Endothelial cell of umbilical vein (primary cell): ENCODE measurements at regions not wholly inside any gene's neighbourhood (a gene's known extent, or its start where the extent isn't known, plus 50 kb on each side); places are given as distances from the start of the nearest gene placed in this dataset.

ENCODE experiments used
- BruUV-seq: library from RNA; stranded (reverse); fragments of 400-500 nt; replicated peaks from 2 replicates; lab custom pipeline; 2021; lab: Mats Ljungman, UMichigan
- CTCF ChIA-PET: fragments of 300-600, 350-600 bp; sonication (Branson Sonifier 250); formaldehyde crosslinking; loops from one replicate; lab custom pipeline; 2021; ENCODE audit warnings: antibody characterized with exemption, inconsistent platforms; lab: Charles Lee
- POLR2A ChIA-PET: fragments of 300-600, 350-600 bp; sonication (Branson Sonifier 250); formaldehyde crosslinking; loops from one replicate; lab custom pipeline; 2021; ENCODE audit warnings: antibody characterized with exemption, inconsistent platforms; lab: Charles Lee
- DNase-seq: peaks from one replicate; pipeline ENCODE4 v3.0.0-alpha.2; 2011; ENCODE audit warnings: low read depth, low spot score
- FAIRE-seq: peaks from 2 replicates; lab custom pipeline; 2011; peaks lifted over from hg19 to GRCh38; lab: Jason Lieb, UNC
- H2AFZ ChIP-seq: 2 replicates; pipeline ENCODE4 v1.6.0; 2012; ENCODE audit warnings: low read depth, low read length, control low read depth, inconsistent platforms
- H3K27ac ChIP-seq: 2 replicates; pipeline ENCODE4 v1.5.1; 2011; ENCODE audit warnings: low read depth, mild to moderate bottlenecking, control low read depth, low read length, moderate library complexity; ENCODE audit not compliant: insufficient read depth
- H3K27me3 ChIP-seq, 2 experiments: 2 replicates each; pipeline versions ENCODE4 v1.6.0 to v1.6.1; 2011; ENCODE audit warnings: low read length in 2 of 2, mixed read lengths in 1 of 2; ENCODE audit not compliant: control insufficient read depth in 2 of 2, insufficient read depth in 2 of 2
- H3K36me3 ChIP-seq, 2 experiments: 2 replicates in 1 of 2; 3 replicates in 1 of 2; pipeline ENCODE4 v1.5.1; 2011; ENCODE audit warnings: low read length in 2 of 2, mild to moderate bottlenecking in 1 of 2, moderate library complexity in 1 of 2; ENCODE audit not compliant: control insufficient read depth in 2 of 2, insufficient read depth in 2 of 2; ENCODE audit errors: extremely low read depth in 1 of 2
- H3K4me1 ChIP-seq: 3 replicates; pipeline ENCODE4 v1.5.1; 2011; ENCODE audit warnings: mild to moderate bottlenecking, low read length; ENCODE audit not compliant: control insufficient read depth, insufficient read depth; ENCODE audit errors: extremely low read depth
- H3K4me2 ChIP-seq: 2 replicates; pipeline ENCODE4 v1.6.1; 2011; ENCODE audit warnings: low read length, control low read depth, mixed read lengths; ENCODE audit not compliant: insufficient read depth
- H3K4me3 ChIP-seq, 3 experiments: fragments of 200-600 bp in 1 of 3; sonication (generic), shearing (Covaris generic) in 1 of 3; replicated peaks in 1 of 3; 2 replicates each; pipeline ENCODE4 v1.5.1; 2011 to 2016; ENCODE audit warnings: control low read depth in 3 of 3, low read length in 3 of 3, mild to moderate bottlenecking in 2 of 3, inconsistent platforms in 1 of 3, low read depth in 1 of 3, moderate library complexity in 1 of 3; ENCODE audit not compliant: insufficient read depth in 1 of 3
- H3K79me2 ChIP-seq: 2 replicates; pipeline ENCODE4 v1.6.0; 2012; ENCODE audit warnings: low read length, inconsistent platforms; ENCODE audit not compliant: control insufficient read depth, insufficient read depth
- H3K9ac ChIP-seq: replicated peaks from 2 replicates; pipeline ENCODE3; 2011; ENCODE audit warnings: low read length, control low read depth; ENCODE audit not compliant: insufficient read depth; ENCODE audit errors: extremely low read depth
- H3K9me1 ChIP-seq: replicated peaks from 3 replicates; pipeline ENCODE4 v1.6.0; 2011; ENCODE audit warnings: mild to moderate bottlenecking, low read length; ENCODE audit not compliant: control insufficient read depth, insufficient read depth; ENCODE audit errors: extremely low read depth
- H3K9me3 ChIP-seq: replicated peaks from 2 replicates; pipeline ENCODE4 v1.5.1; 2012; ENCODE audit warnings: low read length, inconsistent platforms; ENCODE audit not compliant: control insufficient read depth, insufficient read depth
- H4K20me1 ChIP-seq: replicated peaks from 2 replicates; pipeline ENCODE3; 2011; ENCODE audit warnings: mild to moderate bottlenecking, low read length; ENCODE audit not compliant: control insufficient read depth, insufficient read depth; ENCODE audit errors: extremely low read depth
- CTCF ChIP-seq, 2 donors: IDR thresholded peaks; 1 replicate in 1 of 2; 2 replicates in 1 of 2; pipeline ENCODE4 v1.5.1; 2011; ENCODE audit warnings: low read length in 2 of 2, mild to moderate bottlenecking in 2 of 2, moderate library complexity in 2 of 2, control low read depth in 1 of 2, inconsistent platforms in 1 of 2, low read depth in 1 of 2; ENCODE audit not compliant: insufficient read depth in 1 of 2; ENCODE audit errors: extremely low read depth in 1 of 2
- EZH2 ChIP-seq: IDR thresholded peaks from 2 replicates; pipeline ENCODE4 v1.6.1; 2012; ENCODE audit warnings: borderline replicate concordance, low read depth, mild to moderate bottlenecking, moderate library complexity, low read length, inconsistent platforms; ENCODE audit not compliant: severe bottlenecking
- FOS ChIP-seq: IDR thresholded peaks from 2 replicates; pipeline ENCODE4 v1.6.1; 2011; ENCODE audit warnings: mild to moderate bottlenecking, low read length, moderate library complexity, borderline replicate concordance; ENCODE audit not compliant: insufficient read depth
- GATA2 ChIP-seq: IDR thresholded peaks from 2 replicates; pipeline ENCODE4 v1.7.0; 2011; ENCODE audit warnings: low read depth, mild to moderate bottlenecking, moderate library complexity, mixed read lengths, low read length; ENCODE audit not compliant: insufficient read length, insufficient read depth
- JUN ChIP-seq: IDR thresholded peaks from 2 replicates; pipeline ENCODE4 v1.6.1; 2011; ENCODE audit warnings: borderline replicate concordance, low read depth; ENCODE audit not compliant: insufficient read length, insufficient read depth
- MAX ChIP-seq: IDR thresholded peaks from 2 replicates; pipeline ENCODE4 v1.6.1; 2011; ENCODE audit not compliant: insufficient read depth, insufficient read length
- MYC ChIP-seq: IDR thresholded peaks from one replicate; pipeline ENCODE4 v1.6.1; 2011; ENCODE audit warnings: mild to moderate bottlenecking, low read depth, low read length
- POLR2A ChIP-seq: IDR thresholded peaks from 2 replicates; pipeline ENCODE4 v1.6.1; 2012; ENCODE audit warnings: low read depth, mild to moderate bottlenecking, control low read depth, low read length
- POLR2AphosphoS5 ChIP-seq: IDR thresholded peaks from 2 replicates; pipeline ENCODE4 v1.6.1; 2012; ENCODE audit warnings: low read depth, mild to moderate bottlenecking, control low read depth, low read length, moderate library complexity; ENCODE audit not compliant: insufficient read depth
- dilution Hi-C: fragments of 300-500 bp; cut with MboI; formaldehyde crosslinking; loops from one replicate; pipeline ENCODE4 v1.15.0; 2019; ENCODE audit warnings: low sequenced_read_pairs; ENCODE audit not compliant: extremely low pct_ligation_motif_present
- intact Hi-C: fragments of 100-400 bp; cut with micrococcal nuclease; formaldehyde crosslinking; loops from one replicate; pipeline ENCODE4 v1.10.0; 2022

DNA sequence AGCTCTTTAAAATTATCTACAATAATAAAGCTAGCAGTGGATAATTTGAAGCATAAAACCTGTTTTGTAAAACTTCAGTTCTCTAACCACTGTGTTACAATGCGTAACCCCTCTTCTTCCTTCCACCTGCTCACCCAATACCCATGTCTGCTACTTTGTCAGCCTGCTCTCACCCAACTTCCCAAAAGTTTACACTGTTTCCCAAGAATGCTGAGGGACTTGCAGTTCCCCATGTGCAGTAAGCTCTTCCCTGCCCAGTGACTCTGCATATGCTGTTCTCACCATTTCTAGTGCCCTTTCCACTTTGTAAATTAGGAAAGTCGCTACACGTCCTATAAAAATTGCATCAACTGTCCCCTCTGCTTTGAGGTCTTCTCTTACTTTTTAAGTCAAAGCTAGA is 315.9 kb upstream of the SEMA6D start:
- POLR2A ChIA-PET, result no interaction called here
- FAIRE-seq (no peak), DNase-seq (no peak)
- no TSS peak for BruUV-seq
- H3K79me2 ChIP-seq, result no peaks in the 10 kb centered on the region
- peaks cover 20% of the 10 kb centered on the region for H3K4me1 ChIP-seq
- no peaks in the 10 kb centered on the region for H3K36me3 ChIP-seq
- no peaks in the 10 kb centered on the region for H3K9me3 ChIP-seq
- H2AFZ ChIP-seq, result no peak overlapping the region
- H3K9ac ChIP-seq, result no peak overlapping the region
- no peaks in the 10 kb centered on the region for H3K27me3 ChIP-seq
- no peak overlapping the region for H3K4me2 ChIP-seq
- H3K27ac ChIP-seq, result no peak overlapping the region
- dilution Hi-C loops (no loop called here), intact Hi-C loops (no loop called here)
- no peaks in the 10 kb centered on the region for H4K20me1 ChIP-seq
- TF ChIP-seq CTCF (IDR thresholded peaks at IDR 0.05; ENCODE audit: extremely low read depth in 1 of 2, insufficient read depth in 1 of 2, low read depth in 1 of 2, low read length in 2 of 2), result no peak
- TF ChIP-seq POLR2AphosphoS5, result no peak
- no peak for TF ChIP-seq JUN
- TF ChIP-seq MYC, result no peak
- TF ChIP-seq FOS, result no peak
- TF ChIP-seq MAX, result no peak
- CTCF ChIA-PET, result interaction anchor here (1.0 to 1.1 kb wide), 2 partner anchors 14 to 27 kb away, joined by 3 read pairs; no protein-coding TSS in a partner anchor
- H3K9me1 ChIP-seq, result no peaks in the 10 kb centered on the region
- no peak overlapping the region for H3K4me3 ChIP-seq

DNA sequence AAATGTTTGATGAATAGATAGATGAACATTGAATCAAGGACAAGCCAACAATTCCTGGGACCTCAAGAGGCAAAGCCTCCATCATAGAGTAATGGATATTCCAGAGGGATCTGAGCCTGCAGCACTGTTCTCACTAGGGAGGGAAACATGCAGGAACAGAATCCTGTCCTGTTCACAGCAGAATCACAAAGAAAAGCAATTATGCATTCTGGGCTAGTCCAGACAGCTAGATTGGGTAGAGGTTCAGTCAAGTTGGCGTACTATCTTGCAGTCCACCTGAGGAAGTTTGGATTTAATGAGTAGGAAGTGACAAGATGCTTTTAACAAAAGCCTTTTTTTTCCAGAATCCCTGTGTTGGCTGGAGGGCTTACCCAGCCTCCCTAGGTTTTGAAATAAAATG is 314.5 kb upstream of the SEMA6D start:
- FAIRE-seq, result no peak
- H3K9me1 ChIP-seq, result no peaks in the 10 kb centered on the region
- no peak overlapping the region for H3K4me2 ChIP-seq
- no peaks in the 10 kb centered on the region for H3K27me3 ChIP-seq
- H3K4me1 ChIP-seq, result peaks cover 18% of the 10 kb centered on the region
- no TSS peak for BruUV-seq
- H3K79me2 ChIP-seq, result no peaks in the 10 kb centered on the region
- no peak overlapping the region for H3K9ac ChIP-seq
- no peaks in the 10 kb centered on the region for H3K36me3 ChIP-seq
- dilution Hi-C loops, result no loop called here
- intact Hi-C loops, result no loop called here
- DNase-seq, result no peak
- CTCF ChIA-PET, result no interaction called here
- no peak overlapping the region for H3K4me3 ChIP-seq
- no peak overlapping the region for H3K27ac ChIP-seq
- TF ChIP-seq CTCF (IDR thresholded peaks at IDR 0.05; ENCODE audit: extremely low read depth in 1 of 2, insufficient read depth in 1 of 2, low read depth in 1 of 2, low read length in 2 of 2) (no peak), FOS (no peak), GATA2 (no peak), MYC (no peak), JUN (no peak), EZH2 (no peak), MAX (no peak), POLR2A (no peak), POLR2AphosphoS5 (no peak)
- no peak overlapping the region for H2AFZ ChIP-seq
- H4K20me1 ChIP-seq, result no peaks in the 10 kb centered on the region
- H3K9me3 ChIP-seq, result no peaks in the 10 kb centered on the region
- POLR2A ChIA-PET, result no interaction called here
